Mesenchymal stem cell (in vitro differentiated cells and primary cell): ENCODE measurements at regions not wholly inside any gene's neighbourhood (a gene's known extent, or its start where the extent isn't known, plus 50 kb on each side); places are given as distances from the start of the nearest gene placed in this dataset.

ENCODE experiments used
- DNase-seq: peaks from one replicate; pipeline ENCODE4 v3.0.0-alpha.2; 2013
- H2AFZ ChIP-seq: one replicate; pipeline ENCODE4 v1.6.1; 2013; ENCODE audit warnings: low read depth, mild to moderate bottlenecking, control low read depth, inconsistent platforms, low read length, moderate library complexity
- H2AK5ac ChIP-seq: 2 replicates; pipeline ENCODE4 v1.6.1; 2013; ENCODE audit warnings: low read length, moderate library complexity, mild to moderate bottlenecking, inconsistent platforms; ENCODE audit not compliant: severe bottlenecking
- H2BK120ac ChIP-seq: one replicate; pipeline ENCODE4 v1.6.1; 2013; ENCODE audit warnings: low read depth, mild to moderate bottlenecking, inconsistent platforms, low read length, moderate library complexity
- H2BK12ac ChIP-seq, 2 experiments: one replicate each; pipeline ENCODE4 v1.6.1; 2013; ENCODE audit warnings: inconsistent platforms in 2 of 2, low read length in 2 of 2, mild to moderate bottlenecking in 2 of 2, moderate library complexity in 2 of 2, control low read depth in 1 of 2
- H2BK15ac ChIP-seq: one replicate; pipeline ENCODE4 v1.6.1; 2013; ENCODE audit warnings: mild to moderate bottlenecking, low read depth, inconsistent platforms; ENCODE audit not compliant: poor library complexity, severe bottlenecking
- H2BK5ac ChIP-seq: 2 replicates; pipeline ENCODE4 v1.6.1; 2013; ENCODE audit warnings: low read depth, mild to moderate bottlenecking, low read length, control low read depth, inconsistent platforms; ENCODE audit not compliant: poor library complexity, severe bottlenecking
- H3K14ac ChIP-seq, 2 experiments: one replicate each; pipeline ENCODE4 v1.6.1; 2013; ENCODE audit warnings: inconsistent platforms in 2 of 2, low read length in 2 of 2, control low read depth in 1 of 2, mild to moderate bottlenecking in 1 of 2, moderate library complexity in 1 of 2
- H3K18ac ChIP-seq, 2 experiments: one replicate each; pipeline ENCODE4 v1.6.1; 2013; ENCODE audit warnings: inconsistent platforms in 2 of 2, low read length in 2 of 2, control low read depth in 1 of 2, low read depth in 1 of 2, mild to moderate bottlenecking in 1 of 2
- H3K23ac ChIP-seq, 2 experiments: one replicate each; pipeline ENCODE4 v1.6.1; 2013; ENCODE audit warnings: inconsistent platforms in 2 of 2, low read length in 2 of 2, mild to moderate bottlenecking in 2 of 2, moderate library complexity in 2 of 2, control low read depth in 1 of 2
- H3K27ac ChIP-seq: 2 replicates; pipeline ENCODE4 v1.5.1; 2013; ENCODE audit warnings: mild to moderate bottlenecking, moderate library complexity, low read length, control low read depth, inconsistent platforms; ENCODE audit not compliant: poor library complexity, severe bottlenecking
- H3K27me3 ChIP-seq, 2 experiments: 2 replicates each; pipeline versions ENCODE4 v1.6.1 to v1.7.0; 2013; ENCODE audit warnings: low read length in 2 of 2, mild to moderate bottlenecking in 2 of 2, moderate library complexity in 2 of 2, control low read depth in 1 of 2, inconsistent platforms in 1 of 2; ENCODE audit not compliant: control insufficient read depth in 1 of 2, insufficient read depth in 1 of 2
- H3K36me3 ChIP-seq, 2 experiments: 2 replicates each; pipeline versions ENCODE4 v1.6.1 to v1.7.0; 2013; ENCODE audit warnings: low read length in 2 of 2, control low read depth in 1 of 2, inconsistent platforms in 1 of 2, low read depth in 1 of 2, mild to moderate bottlenecking in 1 of 2; ENCODE audit not compliant: insufficient read depth in 2 of 2, control insufficient read depth in 1 of 2
- H3K4ac ChIP-seq, 2 experiments: one replicate each; pipeline ENCODE4 v1.6.1; 2013; ENCODE audit warnings: inconsistent platforms in 2 of 2, low read length in 2 of 2, mild to moderate bottlenecking in 2 of 2, moderate library complexity in 2 of 2, control low read depth in 1 of 2, low read depth in 1 of 2
- H3K4me1 ChIP-seq: 2 replicates; pipeline ENCODE4 v1.6.1; 2013; ENCODE audit warnings: low read depth, low read length, control low read depth; ENCODE audit not compliant: control insufficient read depth, insufficient read depth
- H3K4me2 ChIP-seq: 2 replicates; pipeline ENCODE4 v1.6.1; 2013; ENCODE audit warnings: low read length, mild to moderate bottlenecking, inconsistent platforms; ENCODE audit not compliant: poor library complexity, severe bottlenecking
- H3K4me3 ChIP-seq, 2 experiments: 2 replicates each; pipeline versions ENCODE4 v1.5.1 to v1.7.0; 2013; ENCODE audit warnings: low read length in 2 of 2, mild to moderate bottlenecking in 2 of 2, control low read depth in 1 of 2, low read depth in 1 of 2; ENCODE audit not compliant: insufficient read depth in 1 of 2
- H3K79me1 ChIP-seq: replicated peaks from 2 replicates; pipeline ENCODE4 v1.6.1; 2013; ENCODE audit warnings: mild to moderate bottlenecking, control low read depth, low read length, inconsistent platforms; ENCODE audit not compliant: poor library complexity, severe bottlenecking
- H3K9ac ChIP-seq: 2 replicates; pipeline ENCODE4 v1.7.0; 2013; ENCODE audit warnings: mild to moderate bottlenecking, low read length, moderate library complexity
- H3K9me3 ChIP-seq: 2 replicates; pipeline ENCODE4 v1.7.0; 2013; ENCODE audit warnings: mild to moderate bottlenecking, low read length; ENCODE audit not compliant: control insufficient read depth
- H4K8ac ChIP-seq: one replicate; pipeline ENCODE4 v1.6.1; 2013; ENCODE audit warnings: inconsistent platforms, mild to moderate bottlenecking, low read length, moderate library complexity
- H4K91ac ChIP-seq: one replicate; pipeline ENCODE4 v1.6.1; 2013; ENCODE audit warnings: mild to moderate bottlenecking, low read length, inconsistent platforms
- WGBS: methylation state at CpG from one replicate; pipeline ENCODE4 v1.1.7; 2013; ENCODE audit warnings: mixed read lengths; 5-methylcytosine and 5-hydroxymethylcytosine counted together

GRCh38 chr20:40205971-40206370 lies 483.1 kb downstream of the MAFB start:
- Histone ChIP-seq H3K4ac (no peak overlapping the region), H3K4me3 (no peak overlapping the region), H3K27ac (no peak overlapping the region), H3K4me1 (no peaks in the 10 kb centered on the region), H3K79me1 (no peaks in the 10 kb centered on the region), H4K91ac (no peak overlapping the region), H2BK5ac (no peak overlapping the region), H3K18ac (no peak overlapping the region), H3K36me3 (no peaks in the 10 kb centered on the region), H3K14ac (no peak overlapping the region), H2BK120ac (no peak overlapping the region), H2BK15ac (no peak overlapping the region), H3K27me3 (no peaks in the 10 kb centered on the region), H2BK12ac (no peak overlapping the region), H4K8ac (no peak overlapping the region), H3K4me2 (no peak overlapping the region), H2AK5ac (no peak overlapping the region), H2AFZ (no peak overlapping the region), H3K9ac (no peak overlapping the region), H3K9me3 (no peaks in the 10 kb centered on the region), H3K23ac (no peak overlapping the region)
- no CpG with 5 or more reads among the region's 2 CpGs for WGBS
- DNase-seq: no peak

GRCh38 chr20:40203032-40203431 lies 486.0 kb downstream of the MAFB start:
- Histone ChIP-seq H3K18ac (no peak overlapping the region), H2BK12ac (no peak overlapping the region), H2BK120ac (no peak overlapping the region), H4K91ac (no peak overlapping the region), H3K4ac (no peak overlapping the region), H3K14ac (no peak overlapping the region), H2BK15ac (no peak overlapping the region), H3K4me3 (no peak overlapping the region), H3K9ac (no peak overlapping the region), H2AK5ac (no peak overlapping the region), H3K4me2 (no peak overlapping the region), H3K79me1 (no peaks in the 10 kb centered on the region), H3K23ac (no peak overlapping the region), H3K4me1 (no peaks in the 10 kb centered on the region), H2BK5ac (no peak overlapping the region), H3K27ac (no peak overlapping the region), H4K8ac (no peak overlapping the region), H2AFZ (no peak overlapping the region), H3K36me3 (no peaks in the 10 kb centered on the region), H3K9me3 (no peaks in the 10 kb centered on the region), H3K27me3 (no peaks in the 10 kb centered on the region)
- DNase-seq: no peak
- WGBS: 40% methylated on average over 1 of the region's 1 CpG

- H2AFZ ChIP-seq: no peak overlapping the region
- no peak overlapping the region for H3K27ac ChIP-seq
- no peaks in the 10 kb centered on the region for H3K4me1 ChIP-seq
- H3K9me3 ChIP-seq: no peaks in the 10 kb centered on the region
- H2BK120ac ChIP-seq: no peak overlapping the region
- no peak overlapping the region for H3K4ac ChIP-seq
- no peaks in the 10 kb centered on the region for H3K27me3 ChIP-seq
- no peak overlapping the region for H4K91ac ChIP-seq
- no peaks in the 10 kb centered on the region for H3K79me1 ChIP-seq
- no peak overlapping the region for H2AK5ac ChIP-seq
- no peak overlapping the region for H2BK5ac ChIP-seq
- no peak overlapping the region for H3K23ac ChIP-seq
- H3K36me3 ChIP-seq: no peaks in the 10 kb centered on the region
- H3K9ac ChIP-seq: no peak overlapping the region
- H3K4me2 ChIP-seq: no peak overlapping the region
- H4K8ac ChIP-seq: no peak overlapping the region
- no peak for DNase-seq
- H2BK12ac ChIP-seq: no peak overlapping the region
- 71% methylated on average over 4 of the region's 4 CpGs for WGBS
- no peak overlapping the region for H3K14ac ChIP-seq
- H3K18ac ChIP-seq: no peak overlapping the region
- H3K4me3 ChIP-seq: no peak overlapping the region
- no peak overlapping the region for H2BK15ac ChIP-seq
These were observed 491.3 kb downstream of the MAFB start for GRCh38 chr20:40197691-40198090.

- H3K4me2 ChIP-seq: no peak overlapping the region
- no peak overlapping the region for H2AK5ac ChIP-seq
- no peaks in the 10 kb centered on the region for H3K36me3 ChIP-seq
- DNase-seq: no peak
- H4K8ac ChIP-seq: no peak overlapping the region
- H2BK15ac ChIP-seq: no peak overlapping the region
- no peak overlapping the region for H2BK5ac ChIP-seq
- H4K91ac ChIP-seq: no peak overlapping the region
- H3K9ac ChIP-seq: no peak overlapping the region
- H3K27ac ChIP-seq: no peak overlapping the region
- no peaks in the 10 kb centered on the region for H3K79me1 ChIP-seq
- H3K14ac ChIP-seq: no peak overlapping the region
- no peaks in the 10 kb centered on the region for H3K4me1 ChIP-seq
- H3K4me3 ChIP-seq: no peak overlapping the region
- H2BK12ac ChIP-seq: no peak overlapping the region
- no peak overlapping the region for H3K23ac ChIP-seq
- no peaks in the 10 kb centered on the region for H3K9me3 ChIP-seq
- 55% methylated on average over 1 of the region's 2 CpGs for WGBS
- H2AFZ ChIP-seq: no peak overlapping the region
- H3K27me3 ChIP-seq: no peaks in the 10 kb centered on the region
- H3K18ac ChIP-seq: no peak overlapping the region
- no peak overlapping the region for H3K4ac ChIP-seq
- no peak overlapping the region for H2BK120ac ChIP-seq
These were observed 492.1 kb downstream of the MAFB start for GRCh38 chr20:40196846-40197436.
